PC-9 (cell line): ENCODE measurements at regions not wholly inside any gene's neighbourhood (a gene's known extent, or its start where the extent isn't known, plus 50 kb on each side); places are given as distances from the start of the nearest gene placed in this dataset.
"Not testable (repeated sequence)": the region's sequence is repeated elsewhere in the genome, so short reads cannot be mapped to it uniquely, and the experiment has no call there.

Source experiments
- BruUV-seq: library from RNA; stranded (reverse); fragments of 400-500 nt; replicated peaks from 2 replicates; lab custom pipeline; 2021; lab: Mats Ljungman, UMichigan
- CTCF ChIA-PET: fragments of 300-600 bp; sonication (Branson Sonifier 250); formaldehyde crosslinking; loops from one replicate; lab custom pipeline; 2022; ENCODE audit warnings: antibody characterized with exemption; lab: Charles Lee
- POLR2A ChIA-PET: fragments of 300-600 bp; sonication (Branson Sonifier 250); formaldehyde crosslinking; loops from one replicate; lab custom pipeline; 2022; ENCODE audit warnings: antibody characterized with exemption; ENCODE audit not compliant: unreplicated experiment; lab: Charles Lee
- DNase-seq, 2 experiments: peaks; one replicate each; pipeline versions ENCODE4 v3.0.0 to v3.0.0-alpha.2; 2015 to 2022; ENCODE audit warnings: mixed read lengths in 1 of 2
- H2AFZ ChIP-seq: fragments of 200-600 bp; sonication (generic); 2 replicates; pipeline ENCODE4 v1.8.1; 2017; ENCODE audit warnings: antibody characterized with exemption
- H3F3A ChIP-seq: fragments of 200-600 bp; sonication (generic); 2 replicates; pipeline ENCODE4 v1.8.1; 2017; ENCODE audit warnings: antibody characterized with exemption, mild to moderate bottlenecking, low read depth; ENCODE audit not compliant: insufficient read depth
- H3K27ac ChIP-seq: fragments of 200-600 bp; sonication (generic); 2 replicates; pipeline ENCODE4 v1.6.1; 2016; ENCODE audit warnings: mixed run types
- H3K27me3 ChIP-seq: fragments of 200-600 bp; sonication (generic); 2 replicates; pipeline ENCODE4 v1.6.1; 2016; ENCODE audit warnings: low read depth, mixed run types; ENCODE audit not compliant: insufficient read depth
- H3K36me3 ChIP-seq: fragments of 200-600 bp; sonication (generic); 2 replicates; pipeline ENCODE4 v1.6.1; 2016; ENCODE audit warnings: low read depth, mixed run types
- H3K4me1 ChIP-seq: fragments of 200-600 bp; sonication (generic); replicated peaks from 2 replicates; pipeline ENCODE4 v1.6.1; 2016; ENCODE audit warnings: mixed run types; ENCODE audit not compliant: insufficient read depth
- H3K4me2 ChIP-seq: fragments of 200-600 bp; sonication (generic); 2 replicates; pipeline ENCODE4 v1.6.1; 2017; ENCODE audit warnings: mixed run types
- H3K4me3 ChIP-seq: fragments of 200-600 bp; sonication (generic); 2 replicates; pipeline ENCODE4 v1.6.1; 2016; ENCODE audit warnings: mixed run types
- H3K79me2 ChIP-seq: fragments of 200-600 bp; sonication (generic); 2 replicates; pipeline ENCODE4 v1.6.1; 2017; ENCODE audit warnings: low read depth, mixed run types
- H3K9me2 ChIP-seq: fragments of 200-600 bp; sonication (generic); 2 replicates; pipeline ENCODE4 v1.8.1; 2017; ENCODE audit warnings: mild to moderate bottlenecking; ENCODE audit not compliant: insufficient read depth
- H3K9me3 ChIP-seq: fragments of 200-600 bp; sonication (generic); 2 replicates; pipeline ENCODE4 v1.8.1; 2016; ENCODE audit warnings: low read depth; ENCODE audit not compliant: insufficient read depth
- H4K20me1 ChIP-seq: fragments of 200-600 bp; sonication (generic); 2 replicates; pipeline ENCODE4 v1.8.1; 2017; ENCODE audit not compliant: insufficient read depth
- EZH2 ChIP-seq: fragments of 200-600 bp; sonication (generic); IDR thresholded peaks from 2 replicates; pipeline ENCODE4 v1.8.0; 2017; ENCODE audit warnings: antibody characterized with exemption, low read depth
- intact Hi-C: fragments of 100-400 bp; cut with micrococcal nuclease; formaldehyde crosslinking; loops from one replicate; pipeline ENCODE4 v1.10.0; 2022; ENCODE audit not compliant: unreplicated experiment
- TF ChIP-seq, protein P1 (sequence below): fragments of 200-600 bp; sonication (generic); conservative IDR thresholded peaks from 2 replicates; pipeline ENCODE4 v1.6.1; 2017; ENCODE audit warnings: mixed run types, antibody characterized with exemption, mild to moderate bottlenecking, moderate library complexity

- TF ChIP-seq, protein P1, sequence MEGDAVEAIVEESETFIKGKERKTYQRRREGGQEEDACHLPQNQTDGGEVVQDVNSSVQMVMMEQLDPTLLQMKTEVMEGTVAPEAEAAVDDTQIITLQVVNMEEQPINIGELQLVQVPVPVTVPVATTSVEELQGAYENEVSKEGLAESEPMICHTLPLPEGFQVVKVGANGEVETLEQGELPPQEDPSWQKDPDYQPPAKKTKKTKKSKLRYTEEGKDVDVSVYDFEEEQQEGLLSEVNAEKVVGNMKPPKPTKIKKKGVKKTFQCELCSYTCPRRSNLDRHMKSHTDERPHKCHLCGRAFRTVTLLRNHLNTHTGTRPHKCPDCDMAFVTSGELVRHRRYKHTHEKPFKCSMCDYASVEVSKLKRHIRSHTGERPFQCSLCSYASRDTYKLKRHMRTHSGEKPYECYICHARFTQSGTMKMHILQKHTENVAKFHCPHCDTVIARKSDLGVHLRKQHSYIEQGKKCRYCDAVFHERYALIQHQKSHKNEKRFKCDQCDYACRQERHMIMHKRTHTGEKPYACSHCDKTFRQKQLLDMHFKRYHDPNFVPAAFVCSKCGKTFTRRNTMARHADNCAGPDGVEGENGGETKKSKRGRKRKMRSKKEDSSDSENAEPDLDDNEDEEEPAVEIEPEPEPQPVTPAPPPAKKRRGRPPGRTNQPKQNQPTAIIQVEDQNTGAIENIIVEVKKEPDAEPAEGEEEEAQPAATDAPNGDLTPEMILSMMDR, result no peak
- no peak for TF ChIP-seq EZH2
- Histone ChIP-seq H3K4me1 (no peaks in the 10 kb centered on the region), H3K27me3 (no peaks in the 10 kb centered on the region; the same call in 1 of the 2 replicates), H3K9me2 (no peaks in the 10 kb centered on the region), H3K4me3 (no peak overlapping the region), H3K4me2 (no peak overlapping the region), H3F3A (no peaks in the 10 kb centered on the region), H3K36me3 (no peaks in the 10 kb centered on the region), H4K20me1 (no peaks in the 10 kb centered on the region), H2AFZ (no peak overlapping the region), H3K9me3 (no peaks in the 10 kb centered on the region), H3K79me2 (no peaks in the 10 kb centered on the region), H3K27ac (no peak overlapping the region)
- intact Hi-C loops, result no loop called here
- POLR2A ChIA-PET, result no interaction called here
- CTCF ChIA-PET, result no interaction called here
- BruUV-seq, result no TSS peak
- DNase-seq, result no peak
Measured at GRCh38 chr15:29516929-29517328, 247.3 kb upstream of the NSMCE3 start.

DNA sequence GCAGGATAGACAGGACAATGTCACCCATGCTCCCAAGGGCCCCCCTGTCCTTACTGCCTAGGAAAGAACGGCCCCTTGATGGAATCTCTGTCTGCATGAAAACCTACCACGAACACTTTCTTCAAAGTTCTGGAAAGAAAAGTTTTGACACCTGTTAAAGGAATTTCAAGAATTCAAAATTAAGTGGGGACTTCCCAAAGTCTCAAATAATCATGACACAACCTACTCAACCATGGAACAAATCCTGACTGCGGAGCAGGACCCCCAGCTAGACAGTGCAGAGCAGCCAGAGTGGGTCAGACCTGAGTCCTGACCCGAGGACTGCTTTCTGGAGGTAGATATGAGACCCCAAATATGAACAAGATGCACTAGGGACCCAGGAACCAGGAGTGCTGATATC lies 245.3 kb upstream of the NSMCE3 start:
- no peaks in the 10 kb centered on the region for H4K20me1 ChIP-seq
- H3K36me3 ChIP-seq, result no peaks in the 10 kb centered on the region
- POLR2A ChIA-PET, result no interaction called here
- H3K79me2 ChIP-seq, result no peaks in the 10 kb centered on the region
- no peak for TF ChIP-seq EZH2
- TF ChIP-seq, protein P1, result no peak
- CTCF ChIA-PET, result no interaction called here
- no peak overlapping the region for H2AFZ ChIP-seq
- no peaks in the 10 kb centered on the region for H3K9me2 ChIP-seq
- H3K27me3 ChIP-seq, result no peaks in the 10 kb centered on the region; the same call in 1 of the 2 replicates
- intact Hi-C loops, result no loop called here
- no peak overlapping the region for H3K4me2 ChIP-seq
- DNase-seq, result no peak
- H3K4me1 ChIP-seq, result no peaks in the 10 kb centered on the region
- H3K4me3 ChIP-seq, result no peak overlapping the region
- H3K9me3 ChIP-seq, result no peaks in the 10 kb centered on the region
- BruUV-seq, result no TSS peak
- no peaks in the 10 kb centered on the region for H3F3A ChIP-seq
- H3K27ac ChIP-seq, result no peak overlapping the region

DNA sequence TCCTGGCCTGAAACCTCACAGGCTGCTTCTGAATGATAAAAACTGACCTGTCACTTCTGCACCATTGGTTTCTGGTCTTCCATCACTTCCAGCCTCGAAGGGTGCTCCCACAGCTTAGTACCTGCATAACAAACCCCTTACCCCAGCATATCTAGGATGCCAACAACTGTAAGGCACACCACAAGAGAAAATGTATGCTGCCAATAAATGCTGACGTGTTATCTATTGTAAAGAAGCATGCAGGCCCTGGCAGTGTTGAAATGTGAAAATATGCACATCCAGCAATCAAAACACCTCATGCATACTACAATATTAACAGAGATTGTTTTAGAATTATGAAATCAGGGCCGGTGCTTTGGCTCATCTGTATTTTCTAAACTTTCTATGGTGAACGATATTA lies 242.0 kb upstream of the NSMCE3 start:
- ChIA-PET POLR2A (no interaction called here), CTCF (no interaction called here)
- TF ChIP-seq, protein P1, result no peak
- no peak for TF ChIP-seq EZH2
- Histone ChIP-seq H4K20me1 (no peaks in the 10 kb centered on the region), H3K4me1 (no peaks in the 10 kb centered on the region), H3F3A (no peaks in the 10 kb centered on the region), H2AFZ (no peak overlapping the region), H3K9me3 (no peaks in the 10 kb centered on the region), H3K27ac (no peak overlapping the region), H3K9me2 (no peaks in the 10 kb centered on the region), H3K79me2 (no peaks in the 10 kb centered on the region), H3K4me3 (no peak overlapping the region), H3K4me2 (no peak overlapping the region), H3K36me3 (no peaks in the 10 kb centered on the region), H3K27me3 (no peaks in the 10 kb centered on the region; the same call in 1 of the 2 replicates)
- DNase-seq, result no peak
- BruUV-seq, result no TSS peak
- intact Hi-C loops, result no loop called here

- H3K4me1 ChIP-seq, H3K4me3 ChIP-seq, POLR2A ChIA-PET, H3K9me2 ChIP-seq, H3F3A ChIP-seq, H3K9me3 ChIP-seq, H3K36me3 ChIP-seq, H2AFZ ChIP-seq, CTCF ChIA-PET, H3K27ac ChIP-seq, DNase-seq, H3K79me2 ChIP-seq, H3K27me3 ChIP-seq, BruUV-seq, intact Hi-C loops, H3K4me2 ChIP-seq, H4K20me1 ChIP-seq: not testable (repeated sequence)
Measured at GRCh38 chr15:29505535-29505934, 235.9 kb upstream of the NSMCE3 start.
